ENCODE measurements at regions not wholly inside any gene's neighbourhood (a gene's known extent, or its start where the extent isn't known, plus 50 kb on each side); places are given as distances from the start of the nearest gene placed in this dataset.

- TF ChIP-seq CTCF (IDR thresholded peaks at IDR 0.05) (no peak), POLR2A (IDR thresholded peaks at IDR 0.05) (no peak)
These were observed 115.9 kb downstream of the RPIA start for GRCh38 chr2:88807237-88807962.
